Vagina (tissue), 2 donors: ENCODE measurements at regions not wholly inside any gene's neighbourhood (a gene's known extent, or its start where the extent isn't known, plus 50 kb on each side); places are given as distances from the start of the nearest gene placed in this dataset.

Experiments used
- POLR2A ChIP-seq, 2 donors: fragments of 450-650 bp; IDR thresholded peaks; one replicate each; pipeline ENCODE4 v1.6.1; 2017; ENCODE audit warnings: antibody characterized with exemption in 2 of 2, mild to moderate bottlenecking in 2 of 2, moderate library complexity in 2 of 2
- POLR2AphosphoS5 ChIP-seq, 2 donors: sonication (generic); formaldehyde crosslinking; IDR thresholded peaks; one replicate each; pipeline ENCODE4 v1.9.0; 2017; ENCODE audit warnings: antibody characterized with exemption in 2 of 2, mild to moderate bottlenecking in 2 of 2, low read depth in 1 of 2; ENCODE audit not compliant: insufficient read depth in 1 of 2
- TF ChIP-seq, protein P1 (sequence below), 3 experiments: fragments of 450-650 bp in 2 of 3; fragments of 200-600 bp in 1 of 3; sonication (generic) in 1 of 3; IDR thresholded peaks; one replicate each; pipeline ENCODE4 v1.5.1; 2017 to 2019; ENCODE audit warnings: antibody characterized with exemption in 3 of 3, mild to moderate bottlenecking in 2 of 3, moderate library complexity in 2 of 3

DNA sequence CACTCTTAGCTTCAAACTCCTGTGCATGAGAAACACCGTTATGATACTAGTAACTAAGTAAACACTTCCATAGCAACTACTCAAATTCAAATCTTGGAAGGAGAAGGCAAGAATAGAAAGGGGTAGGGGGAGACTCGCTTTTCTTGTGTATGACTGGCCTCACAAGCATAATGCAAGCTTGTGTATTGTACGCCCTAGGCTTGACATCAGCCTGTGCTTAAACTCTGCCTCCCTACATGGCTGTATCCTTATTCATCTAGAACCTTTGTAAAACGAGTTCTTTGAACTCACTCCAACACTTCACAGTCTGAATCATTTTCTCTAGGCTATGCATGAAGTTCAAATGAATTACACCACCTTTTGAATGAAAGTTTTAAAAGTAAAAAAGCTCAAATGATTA lies 1071.2 kb upstream of the ADGRL3 start:
- TF ChIP-seq, protein P1, sequence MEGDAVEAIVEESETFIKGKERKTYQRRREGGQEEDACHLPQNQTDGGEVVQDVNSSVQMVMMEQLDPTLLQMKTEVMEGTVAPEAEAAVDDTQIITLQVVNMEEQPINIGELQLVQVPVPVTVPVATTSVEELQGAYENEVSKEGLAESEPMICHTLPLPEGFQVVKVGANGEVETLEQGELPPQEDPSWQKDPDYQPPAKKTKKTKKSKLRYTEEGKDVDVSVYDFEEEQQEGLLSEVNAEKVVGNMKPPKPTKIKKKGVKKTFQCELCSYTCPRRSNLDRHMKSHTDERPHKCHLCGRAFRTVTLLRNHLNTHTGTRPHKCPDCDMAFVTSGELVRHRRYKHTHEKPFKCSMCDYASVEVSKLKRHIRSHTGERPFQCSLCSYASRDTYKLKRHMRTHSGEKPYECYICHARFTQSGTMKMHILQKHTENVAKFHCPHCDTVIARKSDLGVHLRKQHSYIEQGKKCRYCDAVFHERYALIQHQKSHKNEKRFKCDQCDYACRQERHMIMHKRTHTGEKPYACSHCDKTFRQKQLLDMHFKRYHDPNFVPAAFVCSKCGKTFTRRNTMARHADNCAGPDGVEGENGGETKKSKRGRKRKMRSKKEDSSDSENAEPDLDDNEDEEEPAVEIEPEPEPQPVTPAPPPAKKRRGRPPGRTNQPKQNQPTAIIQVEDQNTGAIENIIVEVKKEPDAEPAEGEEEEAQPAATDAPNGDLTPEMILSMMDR (IDR thresholded peaks at IDR 0.05): no peak
- no peak for TF ChIP-seq POLR2A (IDR thresholded peaks at IDR 0.05)
- no peak for TF ChIP-seq POLR2AphosphoS5 (IDR thresholded peaks at IDR 0.05; ENCODE audit: insufficient read depth in 1 of 2, low read depth in 1 of 2)
